GM18520 (cell line): ENCODE measurements at regions not wholly inside any gene's neighbourhood (a gene's known extent, or its start where the extent isn't known, plus 50 kb on each side); places are given as distances from the start of the nearest gene placed in this dataset.
A peak's percentile ranks its signal among the peaks of the same experiment; 100 is the strongest.

Experiments
- ATAC-seq: cut with Tn5 transposase; IDR thresholded peaks from one replicate; pipeline ENCODE4 v1.9.1; 2021; ENCODE audit not compliant: unreplicated experiment

DNA sequence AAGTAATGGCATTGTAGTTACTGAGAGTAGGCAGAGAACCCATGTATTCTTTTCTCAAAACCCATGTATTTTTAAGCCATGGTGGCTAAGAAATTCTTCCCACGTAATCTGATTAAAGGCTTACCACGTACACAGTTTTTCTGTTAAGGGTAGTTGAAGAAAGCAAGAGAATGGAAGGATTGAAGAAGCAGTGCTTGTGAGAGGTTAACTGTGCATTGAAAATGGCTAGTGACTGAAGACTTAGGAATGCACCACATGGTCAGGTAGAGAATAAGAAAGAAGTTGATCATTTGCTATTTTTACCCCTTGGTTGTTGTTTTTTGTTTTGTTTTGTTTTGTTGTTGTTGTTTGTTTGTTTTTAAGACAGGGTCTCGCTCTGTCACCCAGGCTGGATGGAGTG lies 178.9 kb upstream of the SNX7 start:
- no peak for ATAC-seq

DNA sequence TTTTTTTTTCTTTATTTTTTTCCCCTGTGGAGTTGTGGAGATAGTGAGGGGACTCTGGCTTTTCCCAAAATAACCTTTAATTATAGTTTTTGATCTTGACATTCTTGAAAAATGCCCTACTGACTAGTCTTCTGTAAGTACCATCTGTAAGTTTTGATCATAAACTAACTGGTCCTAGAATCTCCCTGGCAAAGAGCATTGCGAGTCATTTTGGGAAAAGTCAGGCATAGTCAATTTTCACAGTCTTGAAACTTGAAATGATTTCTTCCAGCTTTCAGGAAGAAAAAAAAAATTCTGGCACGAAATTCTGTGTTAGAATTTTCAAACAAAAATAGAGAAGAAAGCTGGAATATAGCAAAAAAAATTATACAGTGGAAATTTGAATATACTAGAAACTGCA lies 181.2 kb upstream of the SNX7 start:
- ATAC-seq = no peak

DNA sequence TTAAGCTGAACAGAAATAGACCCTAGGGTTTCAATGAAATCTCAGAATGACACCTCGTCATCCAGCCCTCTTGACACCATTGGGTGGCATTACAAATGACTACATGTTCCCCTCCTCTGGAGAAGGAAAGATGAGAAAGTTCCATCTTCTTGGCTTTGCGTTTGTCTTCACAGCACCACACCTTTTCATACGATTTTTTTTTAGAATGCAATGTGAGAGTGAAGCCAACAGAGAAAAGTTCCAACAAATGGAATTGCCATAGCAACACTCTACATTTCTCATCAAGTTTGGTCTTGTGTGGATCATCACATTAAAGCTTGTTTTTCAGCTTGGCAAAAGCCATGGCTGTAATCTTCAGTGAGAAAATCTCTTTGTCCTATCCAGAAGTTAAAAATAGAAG lies 183.4 kb upstream of the SNX7 start:
- ATAC-seq = no peak

DNA sequence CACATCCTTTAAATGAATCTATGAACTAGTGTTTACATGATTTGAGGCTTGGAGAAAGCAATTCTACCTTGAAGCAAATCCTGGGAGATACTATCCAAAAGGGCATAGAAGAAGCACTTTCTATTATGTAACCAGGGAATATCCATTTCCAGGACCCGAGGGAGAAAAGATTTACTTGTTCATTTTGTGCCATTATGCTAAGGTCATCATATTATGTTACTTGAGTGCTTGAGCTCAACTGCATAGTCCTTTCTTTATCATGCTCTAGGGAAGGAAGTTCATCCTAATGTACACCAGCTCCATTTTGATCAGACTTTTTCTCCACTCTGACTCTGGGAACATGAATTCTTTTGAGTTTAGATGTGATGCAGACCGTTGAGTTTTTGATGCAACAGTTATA lies 188.6 kb upstream of the SNX7 start:
- ATAC-seq = no peak

DNA sequence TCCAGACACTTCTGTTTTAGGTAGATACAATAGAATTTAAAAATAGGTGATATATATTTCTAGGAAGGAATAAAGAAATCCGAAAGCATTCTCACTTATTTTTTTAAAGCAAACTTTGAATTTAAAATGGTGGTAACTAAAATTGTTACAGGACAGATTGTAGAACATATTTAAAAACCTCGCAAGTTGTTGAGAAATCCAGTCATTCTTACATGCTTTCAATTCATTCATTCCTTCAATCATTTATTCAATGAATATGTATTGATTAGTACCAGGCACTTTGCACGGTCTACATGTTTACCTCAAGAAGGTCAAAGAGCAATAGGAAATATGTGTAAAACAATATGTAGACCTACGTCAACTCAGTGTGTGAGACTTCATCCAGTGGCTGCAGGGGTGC lies 189.9 kb upstream of the SNX7 start:
- no peak for ATAC-seq

DNA sequence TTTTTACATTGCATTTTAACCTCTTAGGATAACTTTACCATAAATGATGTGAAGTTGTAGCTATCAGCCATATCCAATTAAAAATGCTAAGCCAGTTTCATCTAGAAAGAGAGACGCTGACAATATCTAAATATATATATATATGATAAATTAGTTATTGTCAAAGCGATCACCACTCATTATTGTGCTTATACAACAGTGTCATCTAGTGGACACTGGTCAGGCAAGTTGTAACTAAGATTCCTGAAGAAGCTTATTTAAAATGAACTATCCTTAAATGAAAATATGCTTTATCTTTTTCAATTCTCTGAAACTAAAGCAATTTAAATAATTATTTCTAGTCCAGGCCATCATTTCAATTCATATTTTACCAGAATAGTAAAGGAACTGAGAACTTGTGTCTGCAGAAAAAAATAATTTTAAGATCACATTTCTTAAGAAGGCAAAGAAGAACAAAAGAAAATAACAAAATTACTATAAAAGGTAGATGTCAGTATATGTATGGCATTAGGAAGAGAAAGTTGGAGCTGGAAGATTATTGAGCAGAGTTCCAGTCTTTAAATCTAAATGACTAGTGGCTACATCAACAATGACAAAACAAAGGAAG lies 193.3 kb upstream of the SNX7 start:
- no peak for ATAC-seq

DNA sequence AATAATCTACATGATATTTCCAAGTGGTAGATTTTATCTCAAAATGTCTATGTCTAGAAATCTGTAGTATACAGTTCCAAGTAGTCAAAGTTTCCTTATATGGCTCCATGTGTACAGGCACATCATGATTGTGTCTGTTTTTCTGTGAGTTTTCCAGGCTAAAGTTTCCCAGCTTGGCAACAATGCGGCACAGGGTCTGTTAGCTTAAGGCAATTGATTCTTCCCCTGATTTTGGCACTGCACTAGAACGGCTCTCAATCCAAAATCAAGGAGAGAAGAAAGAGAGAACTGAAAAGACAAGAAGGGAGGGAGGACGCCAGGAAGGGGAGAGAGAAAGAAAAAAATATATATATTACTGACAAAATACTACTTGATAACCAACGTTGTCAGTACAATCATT lies 193.9 kb upstream of the SNX7 start:
- no peak for ATAC-seq

DNA sequence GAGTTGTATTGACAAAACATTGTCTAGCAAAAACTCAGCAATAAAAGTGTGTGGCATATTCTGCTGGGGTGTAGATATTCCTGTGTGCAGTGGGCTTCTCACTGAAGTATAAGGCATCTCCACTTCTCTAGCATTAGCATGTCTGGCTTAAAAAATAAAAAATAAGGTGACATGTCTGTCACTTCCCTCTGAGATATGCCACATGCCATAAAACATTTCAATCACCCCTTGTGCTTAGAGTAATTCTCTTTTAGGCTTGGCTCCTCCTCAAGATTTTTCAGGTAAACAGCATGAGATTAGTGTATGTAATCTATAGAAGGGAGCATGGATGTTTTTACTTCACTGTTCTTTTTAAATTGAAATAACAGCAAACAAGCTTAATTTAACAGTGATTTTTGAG lies 194.4 kb upstream of the SNX7 start:
- ATAC-seq = no peak

DNA sequence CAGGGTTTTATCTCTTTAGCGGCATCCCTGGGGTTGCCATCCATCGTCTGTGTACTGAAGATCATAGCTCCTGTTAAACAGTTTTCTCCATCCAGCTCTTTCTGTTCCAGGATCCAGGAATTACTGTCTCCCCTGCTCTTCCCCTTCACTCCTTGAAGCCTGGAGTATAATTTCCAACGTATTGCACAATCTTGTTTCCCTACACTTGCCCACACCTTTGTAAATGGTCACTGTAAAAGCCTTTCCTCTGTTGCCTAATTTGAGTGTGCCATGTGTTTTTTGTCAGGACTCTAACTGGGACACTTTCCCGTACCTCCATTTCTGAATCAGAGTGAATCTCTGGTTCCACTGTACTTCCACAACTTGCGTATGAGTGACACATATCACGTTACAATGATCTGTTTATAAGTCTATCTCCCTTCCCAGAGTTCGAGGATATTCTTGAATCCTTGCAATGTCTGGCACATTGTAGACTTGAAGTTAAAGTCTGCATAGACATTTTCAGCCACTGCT lies 199.6 kb upstream of the SNX7 start:
- no peak for ATAC-seq

DNA sequence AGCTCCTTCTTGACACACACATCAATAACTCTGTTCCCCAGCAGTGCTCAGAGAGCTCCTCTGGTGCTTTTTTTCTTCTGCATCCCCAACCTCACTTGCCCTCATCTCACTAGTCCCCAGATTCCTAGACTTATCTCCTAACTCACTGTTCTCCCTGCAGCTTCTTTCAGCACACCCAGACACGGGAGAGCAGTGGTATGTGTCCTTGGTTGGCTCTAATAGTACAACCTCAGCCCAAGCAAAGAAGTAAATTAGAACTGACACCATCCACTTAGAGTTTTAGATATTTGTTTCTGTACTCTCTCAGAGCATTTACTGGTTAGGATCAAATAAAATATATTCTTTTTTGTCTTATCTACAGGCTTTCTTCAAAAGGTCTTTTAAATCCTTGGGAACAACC lies 201.4 kb upstream of the SNX7 start:
- no peak for ATAC-seq

DNA sequence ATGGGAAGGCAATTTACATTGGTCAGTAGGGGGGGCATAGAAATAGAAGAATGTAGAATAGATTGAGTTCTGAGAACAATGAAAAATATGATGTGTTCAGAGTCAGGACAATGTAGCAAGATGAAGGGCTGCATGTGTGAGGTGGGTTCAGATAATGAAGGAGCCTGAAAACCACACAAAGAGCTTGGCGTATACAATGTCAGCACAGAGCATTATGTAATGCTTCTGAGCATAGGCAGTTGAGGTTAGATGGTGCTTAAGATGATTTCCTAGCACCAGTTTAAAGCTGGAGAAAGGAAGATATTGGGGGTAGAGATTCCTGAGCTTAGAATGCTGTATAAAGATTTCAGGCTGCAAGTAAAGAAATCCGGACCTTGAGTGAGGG lies 202.0 kb upstream of the SNX7 start:
- ATAC-seq = no peak

DNA sequence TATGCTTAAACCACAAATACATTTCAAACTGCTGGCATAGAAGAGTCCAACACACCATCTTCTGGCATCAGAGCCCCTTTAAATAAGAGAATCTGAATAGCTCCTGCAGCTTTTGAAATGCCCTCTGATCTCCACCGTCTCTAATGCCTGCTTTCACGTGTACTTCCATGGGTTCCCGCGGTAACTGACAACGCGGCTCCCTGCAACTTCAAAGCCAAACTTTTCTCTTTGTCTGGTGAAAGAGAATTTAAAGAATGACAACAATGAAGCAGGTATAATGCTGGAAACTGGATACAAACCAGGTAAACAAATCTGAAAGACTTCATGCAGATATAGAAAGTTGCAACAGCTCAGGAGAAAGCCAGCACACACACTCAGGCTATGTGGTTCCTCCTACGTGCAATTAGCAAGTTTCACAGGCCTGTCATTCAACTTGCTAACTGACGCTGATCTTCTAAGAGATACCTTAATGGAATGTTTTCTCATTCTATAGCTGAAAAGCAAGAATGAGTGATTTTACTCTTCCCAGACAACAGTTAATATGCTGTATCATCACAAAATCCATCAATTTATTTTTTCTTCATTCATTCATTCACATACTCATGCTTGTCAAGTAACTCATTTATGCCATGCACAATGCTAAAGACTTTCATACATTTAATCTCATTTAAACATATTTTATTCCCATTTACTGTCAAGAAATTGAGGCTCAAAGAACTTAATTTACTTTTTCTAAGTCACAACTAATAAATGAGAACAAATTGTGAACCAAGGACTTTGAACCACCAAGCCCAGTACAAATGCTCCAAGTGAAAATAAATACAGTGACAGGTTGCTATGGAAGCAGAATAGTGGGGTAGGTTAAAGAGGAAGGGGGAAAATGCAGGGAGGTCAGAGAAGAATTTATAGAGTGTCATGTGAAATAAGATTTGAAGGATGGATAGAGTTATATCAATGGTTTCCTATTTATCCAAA lies 202.7 kb upstream of the SNX7 start:
- ATAC-seq = no peak

DNA sequence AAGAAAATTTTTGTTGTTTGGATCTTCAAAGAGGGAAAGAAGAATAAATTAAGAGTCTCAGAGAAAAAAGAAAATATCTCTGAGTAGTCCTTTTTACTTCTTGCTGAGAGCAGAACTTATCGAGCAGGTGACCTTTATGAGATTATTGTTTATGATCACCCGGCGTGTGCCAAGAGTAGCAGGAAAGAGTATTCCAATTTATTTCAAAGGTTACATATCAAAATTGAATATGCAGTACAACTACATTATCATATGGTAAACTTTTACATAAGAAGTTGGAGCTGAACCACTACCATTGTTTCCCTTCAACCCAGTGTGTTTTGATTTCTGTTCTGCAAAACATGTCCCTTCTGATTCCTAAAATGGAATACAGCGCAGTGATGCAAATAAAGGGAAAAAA lies 204.3 kb upstream of the SNX7 start:
- ATAC-seq = no peak

DNA sequence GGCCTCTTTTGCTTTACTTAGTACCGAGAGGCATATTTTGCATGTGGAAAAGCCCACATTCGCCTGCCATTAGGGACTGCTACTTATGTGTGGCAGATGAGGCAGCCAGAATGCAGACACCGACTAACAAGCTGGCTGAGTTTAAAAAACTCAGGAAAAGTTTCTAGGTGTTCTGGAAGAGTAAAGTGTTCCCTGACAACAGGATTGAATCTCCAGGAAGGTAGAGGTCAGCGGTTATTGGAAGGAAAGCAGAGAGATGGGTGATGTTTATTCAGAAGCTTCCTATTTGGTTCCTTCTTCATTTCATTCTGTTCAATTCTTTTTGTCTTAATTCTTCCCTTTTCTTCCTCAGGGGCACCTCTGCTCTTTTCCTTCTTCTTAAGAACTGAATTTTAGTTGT lies 206.9 kb upstream of the SNX7 start:
- ATAC-seq = no peak

DNA sequence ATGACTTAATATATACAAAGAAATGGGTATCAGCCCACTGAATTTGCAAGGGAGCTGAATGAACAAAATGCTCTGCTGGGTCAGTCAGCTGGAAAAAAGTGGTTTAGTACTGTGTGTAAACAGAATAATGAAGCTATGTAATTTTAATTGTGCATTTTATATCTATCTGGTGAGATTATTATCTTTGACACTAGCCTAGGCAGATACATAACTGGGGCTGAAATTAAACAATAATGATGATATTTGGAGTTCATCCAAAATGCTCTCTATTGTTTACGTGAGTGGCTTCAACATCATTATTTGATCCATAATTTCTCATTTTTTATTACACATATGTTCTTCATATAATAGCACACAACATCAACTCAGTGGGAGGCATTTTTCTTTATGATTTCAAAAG lies 208.5 kb upstream of the SNX7 start:
- ATAC-seq = no peak

DNA sequence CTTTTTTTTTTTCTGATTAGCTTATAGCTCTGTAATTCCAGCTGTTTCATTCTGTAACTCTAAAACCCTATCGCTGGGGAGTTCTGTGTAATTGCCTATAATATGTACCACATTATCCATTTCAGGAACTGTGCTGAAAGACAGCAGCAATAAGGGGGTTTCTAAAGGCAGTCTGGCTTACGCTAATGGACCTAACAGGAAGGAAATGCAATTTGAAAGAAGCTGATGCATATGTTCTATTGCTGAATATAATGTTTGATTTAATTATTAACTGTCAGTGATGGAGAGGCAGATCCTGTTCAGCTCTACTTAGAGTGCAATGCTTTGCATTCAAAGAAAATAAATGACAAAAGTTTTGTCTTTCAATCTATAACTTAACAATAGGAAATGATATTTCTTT lies 209.4 kb upstream of the SNX7 start:
- peak; percentile 56 for ATAC-seq

DNA sequence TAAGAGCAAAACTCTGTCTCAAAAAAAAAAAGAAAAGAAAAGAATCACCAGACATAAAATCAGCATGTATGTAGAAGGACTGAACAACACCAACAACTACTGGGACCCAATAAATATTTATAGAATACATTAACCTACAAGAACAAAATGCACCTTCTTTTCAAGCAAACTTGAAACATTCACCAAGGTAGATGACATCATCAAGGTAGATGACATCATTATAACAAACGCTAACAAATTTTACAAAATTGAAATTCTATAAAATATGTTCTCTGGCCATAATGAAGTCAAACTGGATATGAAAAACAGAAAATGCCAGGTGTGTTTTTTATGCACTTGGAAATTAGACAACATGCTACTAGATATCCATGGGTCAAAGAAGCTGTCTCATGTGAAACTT lies 220.2 kb upstream of the SNX7 start:
- no peak for ATAC-seq

DNA sequence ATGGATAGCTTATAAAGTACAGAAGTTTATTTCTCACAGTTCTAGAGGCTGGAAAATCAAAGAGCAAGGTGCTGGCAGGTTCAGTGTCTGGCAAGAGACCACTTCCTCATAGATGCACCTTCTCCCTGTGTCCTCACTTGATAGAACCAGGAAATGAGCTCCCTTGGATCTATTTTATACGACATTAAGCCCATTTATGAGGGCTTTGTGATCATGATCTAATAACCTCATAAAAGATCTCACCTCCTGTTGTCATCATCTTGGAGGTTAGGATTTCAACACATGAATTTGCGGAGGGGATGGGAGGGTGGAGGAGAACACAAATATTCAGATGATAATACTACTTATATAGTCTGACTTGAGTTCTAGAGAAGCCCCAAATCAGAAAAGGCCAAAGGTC lies 222.1 kb upstream of the SNX7 start:
- no peak for ATAC-seq

DNA sequence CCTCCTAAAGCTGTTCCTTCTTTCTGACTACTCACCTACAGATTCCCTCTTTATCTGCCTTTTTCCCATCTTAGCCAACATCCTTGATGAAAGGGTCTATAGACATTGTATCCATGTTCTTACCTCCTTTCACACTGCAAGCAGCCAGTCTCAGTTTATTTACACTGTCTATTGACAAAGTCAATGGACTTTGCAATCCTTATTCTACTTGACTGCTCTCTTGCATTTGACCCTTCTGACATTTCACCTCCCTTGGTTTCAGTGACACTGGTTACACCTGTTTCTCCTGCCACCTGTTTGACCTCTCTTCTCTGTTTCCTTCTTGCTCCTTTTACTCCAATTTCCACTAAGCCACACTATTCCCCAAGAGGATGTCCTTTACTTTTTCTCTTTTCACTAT lies 224.0 kb upstream of the SNX7 start:
- ATAC-seq = no peak

DNA sequence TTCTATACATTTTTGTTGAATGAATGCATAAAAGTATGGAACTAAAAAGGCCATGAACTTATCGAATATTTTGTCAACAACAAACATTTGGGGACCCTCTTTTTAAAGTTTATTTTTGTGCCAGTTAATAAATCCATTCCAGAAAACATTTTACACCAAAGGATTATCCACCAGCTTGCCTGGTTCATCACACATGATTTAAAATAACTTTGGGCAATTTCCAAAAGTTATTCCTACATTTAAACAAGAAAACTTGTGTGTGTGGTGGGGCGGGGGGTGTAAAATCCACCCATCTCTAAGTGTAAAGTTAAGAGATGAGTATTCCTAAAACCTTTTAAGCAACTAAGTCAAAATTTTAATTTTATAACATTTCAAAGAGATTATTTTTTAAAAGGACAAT lies 224.5 kb upstream of the SNX7 start:
- no peak for ATAC-seq

DNA sequence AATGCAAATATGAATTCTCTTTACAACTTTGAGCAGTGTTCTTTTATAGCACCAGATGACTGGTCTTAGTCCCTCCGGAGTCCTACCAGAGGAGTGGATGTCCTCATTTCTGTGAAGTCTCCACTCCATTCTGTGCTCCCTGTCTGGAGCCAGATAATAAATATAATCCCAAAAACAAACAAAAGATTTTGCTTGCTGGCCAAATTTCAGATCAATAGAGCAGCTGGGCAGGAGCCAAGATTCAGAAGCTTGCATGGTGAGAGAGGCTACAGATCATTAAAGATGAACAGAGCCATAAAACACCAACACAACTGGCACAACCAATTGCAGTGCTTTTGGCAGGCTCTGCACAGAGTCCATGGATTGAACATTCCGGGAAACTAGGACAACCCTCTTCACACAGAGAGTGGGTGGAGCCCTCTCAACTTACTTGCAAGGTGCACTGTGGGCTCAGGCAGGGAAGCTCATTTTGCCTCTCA lies 231.5 kb upstream of the SNX7 start:
- no peak for ATAC-seq

DNA sequence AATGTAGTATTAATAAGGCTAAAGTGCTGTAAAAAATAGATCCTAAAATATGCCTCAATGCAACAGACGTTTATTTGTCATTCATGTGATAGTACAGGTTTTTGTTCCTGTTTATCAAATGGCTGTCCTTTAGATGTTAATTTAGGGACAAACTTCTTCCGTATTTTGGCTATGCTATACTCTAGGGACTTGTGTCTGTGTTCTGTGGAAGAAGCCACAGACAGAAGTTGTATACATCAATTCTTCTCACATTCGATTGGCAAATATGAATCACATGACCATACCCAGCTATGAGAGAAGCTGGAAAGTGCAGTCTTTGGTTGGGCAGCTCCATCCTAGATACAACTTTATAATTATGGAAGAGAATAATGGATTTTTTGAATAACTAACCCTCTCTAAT lies 232.7 kb upstream of the SNX7 start:
- ATAC-seq = no peak
